HS-5 (cell line): ENCODE measurements at regions not wholly inside any gene's neighbourhood (a gene's known extent, or its start where the extent isn't known, plus 50 kb on each side); places are given as distances from the start of the nearest gene placed in this dataset.
"Not testable (repeated sequence)": the region's sequence is repeated elsewhere in the genome, so short reads cannot be mapped to it uniquely, and the experiment has no call there.

Experiments used
- DNase-seq: peaks from one replicate; pipeline ENCODE4 v3.0.0-alpha.2; 2012; ENCODE audit warnings: low read depth

- no peak for DNase-seq
Measured at GRCh38 chr7:53397911-53398310, 362.5 kb downstream of the POM121L12 start.

- no peak for DNase-seq
Measured at GRCh38 chr7:53398566-53398965, 363.1 kb downstream of the POM121L12 start.

DNA sequence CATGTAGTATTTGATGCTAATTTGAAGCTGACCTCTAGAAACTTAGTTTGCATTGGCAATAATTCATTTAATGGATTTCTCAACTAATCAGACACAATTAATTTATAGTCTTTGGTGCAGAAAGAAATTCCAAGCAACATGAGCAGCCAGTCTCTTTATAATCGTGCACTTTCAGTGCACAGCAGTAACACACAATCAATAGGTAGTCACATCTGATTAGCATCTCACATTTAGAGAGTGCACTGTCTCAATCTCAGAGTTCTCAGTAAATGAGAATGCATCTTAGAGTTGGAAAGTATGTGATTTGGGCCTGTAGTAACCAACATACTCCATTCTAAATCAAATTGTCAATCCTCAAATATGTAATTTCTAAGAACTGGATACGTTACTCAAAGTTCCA, 377.6 kb downstream of the POM121L12 start:
- no peak for DNase-seq

DNA sequence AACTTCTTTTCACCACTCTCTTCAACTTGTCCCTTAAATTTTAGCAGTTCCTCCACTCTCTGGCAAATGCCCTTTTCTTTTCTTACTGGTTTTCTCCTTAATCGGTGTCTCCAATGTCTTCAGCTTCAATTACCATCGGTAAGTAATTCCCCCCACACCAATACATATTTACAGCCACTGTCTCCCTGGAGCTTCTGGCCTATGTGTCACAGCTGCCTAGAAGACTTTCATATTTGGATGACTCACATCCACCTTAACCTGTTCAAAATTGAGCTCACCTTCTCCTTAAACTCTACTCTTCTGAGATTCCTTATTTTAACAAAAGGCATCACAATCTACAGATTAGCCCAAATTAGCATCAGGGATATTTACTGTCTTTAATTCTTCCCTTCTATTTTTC, 380.4 kb downstream of the POM121L12 start:
- no peak for DNase-seq

DNA sequence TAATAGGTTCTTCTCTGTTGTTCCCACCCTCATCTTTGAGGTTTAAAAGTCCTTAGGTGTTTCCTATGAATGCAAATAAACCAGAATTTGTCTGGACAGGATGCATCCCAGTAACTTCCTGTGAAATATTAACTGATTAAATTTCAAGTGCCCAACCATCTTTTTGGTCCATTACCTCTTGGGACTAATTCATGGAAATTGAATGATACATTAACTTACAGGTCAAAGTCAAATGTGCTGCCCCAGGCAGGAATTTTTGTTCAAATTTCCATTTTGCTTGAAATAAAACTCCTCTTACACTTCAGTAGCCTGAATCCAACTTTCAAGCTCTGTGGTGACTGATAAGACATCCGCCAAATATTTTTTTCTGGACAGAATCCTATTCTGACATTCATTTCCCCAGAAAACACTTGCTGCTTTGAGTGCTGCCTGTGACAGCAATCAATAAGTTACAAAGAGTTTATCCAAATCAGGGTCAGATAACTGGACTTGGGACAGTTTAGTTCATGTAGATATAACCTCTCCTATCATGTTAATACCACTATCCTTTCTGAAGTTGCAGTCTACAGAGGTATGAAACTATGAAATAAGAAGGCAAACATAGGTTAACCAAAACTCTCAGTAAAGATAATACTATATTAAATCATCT, 383.5 kb downstream of the POM121L12 start:
- no peak for DNase-seq

DNA sequence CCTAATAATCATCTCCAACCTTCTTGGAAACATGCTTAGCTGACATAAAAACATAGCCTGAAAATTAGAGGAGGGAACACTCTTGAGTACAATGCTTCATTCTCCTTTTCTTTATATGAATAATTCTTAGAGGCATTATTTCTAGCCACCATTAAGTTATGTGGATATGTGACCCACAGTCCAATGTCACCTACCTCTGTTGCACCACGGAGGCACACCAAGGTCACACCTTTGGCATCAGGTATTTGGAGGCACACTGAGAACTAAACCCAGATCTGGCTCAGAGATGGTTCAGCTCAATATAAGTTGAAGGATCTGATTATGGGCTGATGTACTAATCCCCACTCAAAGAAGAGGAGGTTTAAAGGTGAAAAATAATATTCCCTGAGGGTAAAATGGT, 385.1 kb downstream of the POM121L12 start:
- DNase-seq = no peak

DNA sequence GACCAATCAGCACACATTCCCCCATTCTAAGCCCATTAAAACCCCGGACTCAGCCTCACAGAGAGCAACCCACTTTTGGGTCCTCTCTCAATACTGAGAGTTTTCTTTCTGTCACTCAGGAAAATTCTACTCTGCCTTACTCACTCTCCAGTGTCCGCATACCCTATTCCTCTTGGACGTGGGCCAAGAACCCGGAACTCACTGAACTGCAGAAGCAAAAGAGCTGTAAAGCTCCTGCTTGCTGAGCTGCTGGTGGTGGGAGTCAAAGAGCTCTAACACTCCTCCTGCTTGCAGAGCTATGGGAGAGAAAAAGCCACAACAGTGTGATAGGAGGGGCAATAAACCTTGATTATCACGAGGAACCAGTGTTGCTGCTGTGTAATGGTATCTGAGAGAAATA, 386.9 kb downstream of the POM121L12 start:
- DNase-seq = no peak

DNA sequence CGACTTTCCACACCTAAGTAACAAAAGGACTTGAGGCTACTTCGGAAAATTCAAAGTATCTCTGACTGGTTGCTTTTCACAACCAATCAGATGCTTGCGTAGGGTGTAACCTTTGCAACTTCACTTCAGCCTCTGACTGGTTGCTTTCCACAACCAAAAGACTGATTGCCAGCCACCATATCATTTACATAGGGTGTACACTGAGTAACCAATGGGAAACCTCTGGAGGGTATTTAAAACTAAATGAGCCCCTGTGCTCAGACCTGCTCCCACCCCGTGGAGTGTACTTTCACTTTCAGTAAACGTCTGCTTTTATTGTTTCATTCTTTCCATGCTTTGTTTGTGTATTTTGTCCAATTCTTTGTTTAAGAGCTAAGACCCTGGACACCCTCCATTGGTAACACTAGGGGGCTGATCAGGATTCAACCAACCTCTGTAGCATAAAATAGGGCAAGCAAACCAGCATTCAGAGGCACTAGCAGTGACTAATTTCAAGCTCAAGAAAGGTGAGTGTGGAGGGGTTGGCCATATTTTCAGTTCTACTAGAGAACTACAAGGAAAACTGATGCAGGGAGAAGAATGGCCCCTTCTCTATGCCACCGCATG, 390.8 kb downstream of the POM121L12 start:
- DNase-seq = no peak

- no peak for DNase-seq
Measured at GRCh38 chr7:53428045-53428444, 392.6 kb downstream of the POM121L12 start.

DNA sequence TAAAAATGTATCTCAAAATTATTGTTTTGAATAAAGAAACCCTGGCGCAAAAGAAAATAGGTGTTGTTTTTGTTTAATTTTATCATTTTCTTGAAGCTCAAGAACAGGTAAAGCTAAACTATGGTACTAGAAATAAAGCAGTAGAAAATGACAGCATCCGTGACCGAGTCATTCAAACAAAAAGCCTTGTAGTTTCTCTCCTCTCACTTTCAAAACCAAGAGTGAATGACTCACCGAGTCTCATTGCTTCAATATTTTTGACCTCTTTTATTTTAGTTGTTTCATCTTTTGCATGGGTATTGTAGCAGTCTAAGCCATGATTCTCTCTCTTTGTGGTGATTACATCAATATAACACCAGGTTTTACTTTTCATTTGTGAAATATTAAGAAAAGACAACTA, 396.5 kb downstream of the POM121L12 start:
- DNase-seq = no peak

DNA sequence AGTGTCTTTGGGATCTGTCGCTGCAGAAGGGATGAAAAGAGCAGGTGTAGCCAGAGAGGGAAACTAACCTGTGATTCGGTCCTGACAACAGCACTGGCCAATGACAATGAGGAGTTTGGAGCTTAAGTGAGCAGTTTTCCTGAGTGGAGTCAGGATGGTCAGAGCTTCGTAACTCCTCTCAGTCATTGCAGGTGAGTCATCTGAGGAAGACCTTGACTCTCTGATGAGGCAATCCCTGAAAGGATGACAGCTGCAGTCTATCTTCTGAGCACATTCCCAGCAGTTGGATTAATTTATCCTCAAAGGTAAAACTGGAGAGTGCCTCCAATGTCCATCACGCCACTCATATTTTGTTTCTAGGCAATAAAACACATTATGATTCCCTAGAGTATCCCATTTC, 401.9 kb downstream of the POM121L12 start:
- DNase-seq = no peak

- no peak for DNase-seq
Measured at GRCh38 chr7:53446170-53446569, 410.7 kb downstream of the POM121L12 start.

GRCh38 chr7:53458636-53459035, 423.2 kb downstream of the POM121L12 start:
- DNase-seq = no peak

- no peak for DNase-seq
Measured at GRCh38 chr7:53466371-53466770, 430.9 kb downstream of the POM121L12 start.

DNA sequence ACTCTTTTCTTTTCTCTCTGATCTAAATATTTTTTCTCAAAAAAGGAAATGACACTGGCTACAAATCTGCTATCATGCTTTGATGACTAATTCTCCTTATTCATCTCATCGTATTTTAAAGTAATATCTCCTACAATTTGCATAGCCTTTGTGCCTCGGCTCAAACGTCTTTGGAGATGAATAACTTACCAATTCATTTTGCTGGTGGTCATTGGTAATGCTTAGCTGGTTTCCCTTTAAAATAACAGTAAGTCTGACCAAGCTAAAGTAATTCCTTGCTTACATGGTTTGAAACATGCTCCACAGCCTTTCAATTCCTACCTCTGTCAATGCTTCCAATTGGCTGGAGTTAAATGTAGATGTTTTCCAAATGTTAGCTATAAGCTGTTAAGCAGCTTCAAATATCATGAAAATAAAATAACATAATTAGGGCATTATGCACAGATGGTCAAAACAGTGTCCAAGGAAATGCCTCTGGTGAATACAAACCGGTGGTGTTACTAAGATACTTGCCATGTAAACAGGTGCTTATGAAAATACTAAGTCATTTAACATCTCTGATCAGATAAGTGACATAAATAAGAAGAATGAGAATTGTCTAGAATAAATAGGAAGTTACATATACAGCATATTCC, 435.0 kb downstream of the POM121L12 start:
- DNase-seq = no peak

DNA sequence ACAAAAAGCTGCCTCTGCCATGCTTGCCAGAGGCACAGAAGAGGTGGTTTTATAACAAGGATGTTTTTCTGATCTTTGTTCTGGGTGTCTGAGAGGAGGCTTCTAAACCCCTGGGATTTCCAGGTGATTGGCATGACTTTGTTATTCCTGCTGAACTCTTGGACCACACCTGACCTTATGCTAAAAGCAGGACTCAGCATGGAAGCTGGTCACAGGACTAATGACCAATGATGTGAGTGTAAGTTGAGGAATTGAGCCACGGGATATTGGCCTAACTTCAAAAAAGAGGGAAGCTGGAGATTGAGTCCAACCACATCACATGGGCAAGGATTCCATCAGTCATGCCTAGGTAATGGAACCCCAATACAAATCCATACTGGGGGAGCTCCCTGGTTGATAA, 437.9 kb downstream of the POM121L12 start:
- DNase-seq = no peak

GRCh38 chr7:53475776-53476175, 440.3 kb downstream of the POM121L12 start:
- no peak for DNase-seq

- no peak for DNase-seq
Measured at GRCh38 chr7:53476566-53476965, 441.1 kb downstream of the POM121L12 start.

GRCh38 chr7:53485354-53485753, 449.9 kb downstream of the POM121L12 start:
- no peak for DNase-seq

DNA sequence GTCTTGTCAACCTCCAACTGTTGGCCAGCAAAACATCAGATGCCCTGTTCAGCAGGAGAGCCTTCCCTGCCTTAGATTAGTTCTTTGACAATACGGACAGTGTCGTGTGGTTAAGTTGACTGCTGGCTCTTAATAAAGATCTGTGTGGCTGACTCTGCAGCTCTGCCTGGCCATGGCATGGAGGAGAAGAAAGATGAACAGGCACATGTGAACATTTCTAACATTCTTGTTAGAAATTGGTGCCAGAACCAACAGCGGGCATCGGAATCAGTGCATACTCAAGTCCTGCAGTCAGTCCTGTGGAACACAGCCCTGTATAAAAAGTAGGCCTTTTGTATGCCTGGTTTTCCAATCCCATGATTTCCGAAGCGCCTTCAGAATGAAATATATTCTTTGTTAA, 455.6 kb downstream of the POM121L12 start:
- DNase-seq = no peak

- DNase-seq = not testable (repeated sequence)
Measured at GRCh38 chr7:53495181-53495580, 459.7 kb downstream of the POM121L12 start.

DNA sequence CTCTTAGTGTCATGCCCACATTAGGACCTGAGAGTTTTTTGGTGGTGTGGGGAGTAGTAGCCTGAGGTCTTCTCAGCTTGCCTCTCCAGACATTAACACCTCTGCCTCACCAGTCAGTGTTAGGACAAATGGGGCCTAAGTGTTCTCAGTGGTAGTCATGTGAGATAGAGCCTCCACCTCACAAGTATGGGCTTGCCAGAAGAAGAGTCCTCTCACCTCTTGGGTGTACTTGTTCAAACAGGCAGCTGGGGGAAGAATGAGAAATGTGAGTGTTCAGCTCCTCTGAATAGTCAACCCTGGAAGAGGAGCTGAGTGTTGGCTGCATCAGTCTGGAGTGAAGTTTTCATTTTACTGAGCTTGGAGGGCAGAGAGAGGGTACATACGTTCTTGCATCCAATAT, 464.6 kb downstream of the POM121L12 start:
- DNase-seq = no peak

DNA sequence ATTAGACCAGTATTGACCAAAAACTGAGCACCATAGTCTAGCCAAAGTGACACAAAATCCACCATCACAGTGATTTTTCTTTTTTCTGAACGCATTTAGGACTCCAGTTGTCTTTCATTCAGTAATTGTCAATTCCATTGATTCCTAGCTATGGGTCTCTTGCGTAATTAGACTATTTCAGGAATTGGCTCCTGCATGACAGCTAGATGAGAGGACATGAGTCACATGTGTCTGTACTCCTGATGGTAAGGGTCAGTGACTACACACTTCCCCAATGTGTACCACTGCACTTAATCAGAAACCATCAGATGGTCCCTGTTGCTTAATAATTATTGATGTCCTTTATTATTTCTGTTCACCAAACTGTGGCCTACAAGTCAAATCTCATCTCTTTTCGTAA, 469.5 kb downstream of the POM121L12 start:
- DNase-seq = no peak

DNA sequence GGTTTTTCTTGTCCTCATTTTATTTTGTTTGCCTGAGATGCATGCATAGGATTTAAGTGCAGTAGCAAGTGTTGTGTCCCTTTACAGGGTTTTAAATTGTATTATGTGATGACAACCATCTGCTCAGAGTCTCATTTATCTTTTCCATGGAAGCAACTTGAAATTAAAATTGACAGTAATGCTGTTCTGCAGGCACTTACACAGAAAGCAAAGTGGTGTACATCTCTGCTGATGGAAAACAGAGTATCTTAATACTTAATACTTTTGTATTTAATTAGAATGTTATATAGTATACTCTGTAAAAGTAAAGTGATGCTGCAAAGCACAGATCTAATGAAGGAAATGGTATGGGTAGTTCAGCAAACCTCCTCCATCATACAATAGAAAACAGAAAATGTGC, 482.9 kb downstream of the POM121L12 start:
- DNase-seq = no peak
